ENCODE measurements at regions not wholly inside any gene's neighbourhood (a gene's known extent, or its start where the extent isn't known, plus 50 kb on each side); places are given as distances from the start of the nearest gene placed in this dataset.

DNA sequence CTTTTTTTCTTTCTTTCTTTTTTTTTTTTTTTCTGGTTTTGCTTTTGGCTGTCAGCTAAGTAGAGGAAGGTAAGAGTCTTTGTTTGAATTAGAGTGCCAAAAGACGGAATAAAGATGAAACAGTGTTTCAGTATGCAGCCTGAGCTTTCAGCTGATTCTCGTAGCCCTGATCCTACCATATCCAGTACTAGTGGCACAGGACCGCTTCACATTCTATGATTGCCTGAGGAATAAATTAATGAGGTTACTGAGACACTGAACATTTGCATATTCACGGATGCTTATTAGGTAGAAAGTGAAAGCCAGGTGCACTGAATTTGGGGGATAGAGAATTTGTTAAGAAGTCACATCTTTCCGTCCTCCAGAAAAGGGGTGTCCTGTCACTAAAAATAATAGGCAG is 421.5 kb upstream of the POU3F3 start:
- TF ChIP-seq CTCF (IDR thresholded peaks at IDR 0.05) (no peak), POLR2A (IDR thresholded peaks at IDR 0.05) (no peak)
